ENCODE measurements at regions not wholly inside any gene's neighbourhood (a gene's known extent, or its start where the extent isn't known, plus 50 kb on each side); places are given as distances from the start of the nearest gene placed in this dataset.

DNA sequence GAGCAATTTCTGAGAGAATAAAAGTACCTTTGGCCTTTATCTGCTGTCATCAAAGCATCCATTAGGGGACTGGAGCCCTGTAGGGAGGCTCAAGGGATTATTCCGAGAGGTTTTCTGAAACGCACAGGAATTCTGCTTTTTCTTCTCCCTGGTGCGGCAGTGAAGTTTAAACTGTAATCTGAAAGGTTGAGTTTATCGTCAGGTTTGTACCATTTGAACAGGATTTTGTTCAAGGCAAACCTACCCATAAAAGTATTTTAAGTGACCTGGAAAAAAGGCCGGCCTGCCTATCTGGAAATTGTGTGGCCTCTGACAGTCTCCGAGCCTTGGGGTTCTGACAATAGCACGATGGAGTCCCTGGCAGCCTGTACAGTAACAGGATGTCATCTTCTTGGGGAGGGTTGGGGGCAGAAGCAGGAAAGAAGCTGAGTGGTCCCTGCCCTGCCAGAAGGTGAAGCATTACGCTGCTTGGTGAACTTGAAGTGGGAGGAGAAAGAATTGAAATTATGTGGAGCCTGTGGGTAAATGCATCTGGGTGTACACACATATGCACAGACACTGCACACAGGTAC lies 272.0 kb downstream of the CYRIA start:
- no peak for DNase-seq
- no peaks in the 10 kb centered on the region for H3K79me2 ChIP-seq (ENCODE audit: insufficient read depth, low read length)
- H3K36me3 Mint-ChIP-seq (ENCODE audit: insufficient read depth in 1 of 3, low read depth in 3 of 3): no peaks in the 10 kb centered on the region
- H2BK5ac ChIP-seq (ENCODE audit: insufficient read length, low read length): no peak overlapping the region
- H3K27ac Mint-ChIP-seq: peak overlapping the region in 1 of 3 experiments; percentile 23; a peak in 1 of 7 replicates
- no peaks in the 10 kb centered on the region for H3K23me2 ChIP-seq (ENCODE audit: insufficient read length, low read depth, low read length, poor library complexity, severe bottlenecking)
- H2BK20ac ChIP-seq (ENCODE audit: low read depth, low read length, poor library complexity, severe bottlenecking): no peak overlapping the region
- H3K27ac ChIP-seq (ENCODE audit: insufficient read length, low read depth, low read length): no peak overlapping the region
- no peak overlapping the region for H3K14ac ChIP-seq (ENCODE audit: insufficient read depth, low read length)
- H2BK12ac ChIP-seq (ENCODE audit: insufficient read length, low read depth, low read length): no peak overlapping the region
- no peak overlapping the region for H3K4me2 ChIP-seq (ENCODE audit: insufficient read depth, insufficient read length, low read length)
- no peaks in the 10 kb centered on the region for H3K4me1 ChIP-seq (ENCODE audit: insufficient read depth, low read length)
- no peaks in the 10 kb centered on the region for H3K9me3 Mint-ChIP-seq
- no peak overlapping the region for H2AFZ ChIP-seq (ENCODE audit: low read length)
- TF ChIP-seq, protein P1, sequence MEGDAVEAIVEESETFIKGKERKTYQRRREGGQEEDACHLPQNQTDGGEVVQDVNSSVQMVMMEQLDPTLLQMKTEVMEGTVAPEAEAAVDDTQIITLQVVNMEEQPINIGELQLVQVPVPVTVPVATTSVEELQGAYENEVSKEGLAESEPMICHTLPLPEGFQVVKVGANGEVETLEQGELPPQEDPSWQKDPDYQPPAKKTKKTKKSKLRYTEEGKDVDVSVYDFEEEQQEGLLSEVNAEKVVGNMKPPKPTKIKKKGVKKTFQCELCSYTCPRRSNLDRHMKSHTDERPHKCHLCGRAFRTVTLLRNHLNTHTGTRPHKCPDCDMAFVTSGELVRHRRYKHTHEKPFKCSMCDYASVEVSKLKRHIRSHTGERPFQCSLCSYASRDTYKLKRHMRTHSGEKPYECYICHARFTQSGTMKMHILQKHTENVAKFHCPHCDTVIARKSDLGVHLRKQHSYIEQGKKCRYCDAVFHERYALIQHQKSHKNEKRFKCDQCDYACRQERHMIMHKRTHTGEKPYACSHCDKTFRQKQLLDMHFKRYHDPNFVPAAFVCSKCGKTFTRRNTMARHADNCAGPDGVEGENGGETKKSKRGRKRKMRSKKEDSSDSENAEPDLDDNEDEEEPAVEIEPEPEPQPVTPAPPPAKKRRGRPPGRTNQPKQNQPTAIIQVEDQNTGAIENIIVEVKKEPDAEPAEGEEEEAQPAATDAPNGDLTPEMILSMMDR (conservative IDR thresholded peaks at IDR 0.05): no peak
- H2AK5ac ChIP-seq (ENCODE audit: insufficient read length, low read length): no peak overlapping the region
- no peaks in the 10 kb centered on the region for H3K9me3 ChIP-seq (ENCODE audit: control insufficient read depth, low read depth, low read length)
- H3K4me3 Mint-ChIP-seq: no peak overlapping the region
- no peaks in the 10 kb centered on the region for H3K27me3 ChIP-seq (ENCODE audit: insufficient read depth, low read length)
- H3K79me1 ChIP-seq (ENCODE audit: insufficient read depth, low read depth, low read length, poor library complexity, severe bottlenecking): no peaks in the 10 kb centered on the region
- no peak overlapping the region for H3T11ph ChIP-seq (ENCODE audit: low read length)
- no peak overlapping the region for H3K4ac ChIP-seq (ENCODE audit: low read depth, low read length)
- no peak overlapping the region for H4K5ac ChIP-seq (ENCODE audit: insufficient read length, low read depth, low read length)
- H3K56ac ChIP-seq (ENCODE audit: insufficient read length, low read depth, low read length): no peak overlapping the region
- no peak overlapping the region for H4K8ac ChIP-seq (replicated peaks; ENCODE audit: insufficient read length, low read depth, low read length)
- H2BK15ac ChIP-seq (ENCODE audit: low read depth, low read length): no peak overlapping the region
- H2BK120ac ChIP-seq (ENCODE audit: low read depth, low read length, poor library complexity, severe bottlenecking): no peak overlapping the region
- no peaks in the 10 kb centered on the region for H4K20me1 ChIP-seq (ENCODE audit: control insufficient read depth, insufficient read depth, insufficient read length)
- H3K27me3 Mint-ChIP-seq (ENCODE audit: low read depth): 0 out of 2 replicates have a peak, but pooled peaks cover 2% of the 10 kb centered on the region
- H3K4me1 Mint-ChIP-seq: no peaks in the 10 kb centered on the region
- no CpG with 5 or more reads among the region's 8 CpGs for WGBS (ENCODE audit: extremely low coverage, insufficient read length, low lambda C conversion rate)
- H4K91ac ChIP-seq (ENCODE audit: insufficient read length, low read depth, low read length): no peak overlapping the region
- no peak overlapping the region for H3K23ac ChIP-seq (ENCODE audit: insufficient read length, low read depth, low read length)
- no peak overlapping the region for H3K9ac ChIP-seq (ENCODE audit: extremely low read depth, insufficient read length, low read length)
- no peak overlapping the region for H3K18ac ChIP-seq (ENCODE audit: insufficient read length, low read depth, low read length)

Data from H9 (cell line).